ENCODE measurements at regions not wholly inside any gene's neighbourhood (a gene's known extent, or its start where the extent isn't known, plus 50 kb on each side); places are given as distances from the start of the nearest gene placed in this dataset.

GRCh38 chr9:13627071-13627470 is 347.6 kb upstream of the MPDZ start:
- no peak overlapping the region for H2AFZ ChIP-seq (ENCODE audit: low read length)
- TF ChIP-seq EZH2 (IDR thresholded peaks at IDR 0.05; ENCODE audit: low read length, missing control alignments) = no peak
- H3K36me3 ChIP-seq (ENCODE audit: control insufficient read depth, insufficient read depth, low read length) = no peaks in the 10 kb centered on the region
- no peak for DNase-seq (ENCODE audit: low read depth in 2 of 2)
- no peaks in the 10 kb centered on the region for H3K79me2 ChIP-seq (ENCODE audit: control insufficient read depth, insufficient read depth, low read length)
- H3K4me2 ChIP-seq (ENCODE audit: extremely low read depth, insufficient read depth, low read length) = no peak overlapping the region
- H3K4me1 ChIP-seq (ENCODE audit: control insufficient read depth, extremely low read depth, insufficient read depth, low read length) = no peaks in the 10 kb centered on the region
- H4K20me1 ChIP-seq (ENCODE audit: control insufficient read depth, extremely low read depth, insufficient read depth, low read length) = no peaks in the 10 kb centered on the region
- H3K9me3 ChIP-seq (ENCODE audit: control insufficient read depth, insufficient read depth, low read depth, low read length) = no peaks in the 10 kb centered on the region
- H3K4me3 ChIP-seq (replicated peaks in 1 of 4; ENCODE audit: control extremely low read depth in 1 of 4, insufficient read depth in 1 of 4, low read depth in 3 of 4, low read length in 4 of 4) = no peak overlapping the region
- H3K27me3 ChIP-seq (ENCODE audit: control insufficient read depth, insufficient read depth, low read length) = no peaks in the 10 kb centered on the region
- H3K27ac ChIP-seq (ENCODE audit: insufficient read depth, low read length) = no peak overlapping the region
- no peak overlapping the region for H3K9ac ChIP-seq (ENCODE audit: insufficient read depth, low read length)

- Histone ChIP-seq H3K4me2 (ENCODE audit: extremely low read depth, insufficient read depth, low read length) (no peak overlapping the region), H3K4me3 (replicated peaks in 1 of 4; ENCODE audit: control extremely low read depth in 1 of 4, insufficient read depth in 1 of 4, low read depth in 3 of 4, low read length in 4 of 4) (no peak overlapping the region), H3K9ac (ENCODE audit: insufficient read depth, low read length) (no peak overlapping the region), H3K27me3 (ENCODE audit: control insufficient read depth, insufficient read depth, low read length) (no peaks in the 10 kb centered on the region), H3K79me2 (ENCODE audit: control insufficient read depth, insufficient read depth, low read length) (no peaks in the 10 kb centered on the region), H4K20me1 (ENCODE audit: control insufficient read depth, extremely low read depth, insufficient read depth, low read length) (no peaks in the 10 kb centered on the region), H3K4me1 (ENCODE audit: control insufficient read depth, extremely low read depth, insufficient read depth, low read length) (no peaks in the 10 kb centered on the region), H3K36me3 (ENCODE audit: control insufficient read depth, insufficient read depth, low read length) (no peaks in the 10 kb centered on the region), H3K9me3 (ENCODE audit: control insufficient read depth, insufficient read depth, low read depth, low read length) (no peaks in the 10 kb centered on the region), H2AFZ (ENCODE audit: low read length) (no peak overlapping the region), H3K27ac (ENCODE audit: insufficient read depth, low read length) (no peak overlapping the region)
- TF ChIP-seq EZH2 (IDR thresholded peaks at IDR 0.05; ENCODE audit: low read length, missing control alignments) (no peak), CTCF (conservative IDR thresholded peaks at IDR 0.05 in 1 of 2, IDR thresholded peaks at IDR 0.05 in 1 of 2; ENCODE audit: low read depth in 1 of 2, low read length in 2 of 2) (no peak)
- no peak for DNase-seq (ENCODE audit: low read depth in 2 of 2)
These were observed 347.1 kb upstream of the MPDZ start for GRCh38 chr9:13626601-13627000.

- Histone ChIP-seq H3K27me3 (ENCODE audit: control insufficient read depth, insufficient read depth, low read length) (no peaks in the 10 kb centered on the region), H3K27ac (ENCODE audit: insufficient read depth, low read length) (no peak overlapping the region), H3K9ac (ENCODE audit: insufficient read depth, low read length) (no peak overlapping the region), H3K4me2 (ENCODE audit: extremely low read depth, insufficient read depth, low read length) (no peak overlapping the region), H3K4me3 (replicated peaks in 1 of 4; ENCODE audit: control extremely low read depth in 1 of 4, insufficient read depth in 1 of 4, low read depth in 3 of 4, low read length in 4 of 4) (no peak overlapping the region), H2AFZ (ENCODE audit: low read length) (no peak overlapping the region), H3K4me1 (ENCODE audit: control insufficient read depth, extremely low read depth, insufficient read depth, low read length) (no peaks in the 10 kb centered on the region), H3K36me3 (ENCODE audit: control insufficient read depth, insufficient read depth, low read length) (no peaks in the 10 kb centered on the region), H4K20me1 (ENCODE audit: control insufficient read depth, extremely low read depth, insufficient read depth, low read length) (no peaks in the 10 kb centered on the region), H3K9me3 (ENCODE audit: control insufficient read depth, insufficient read depth, low read depth, low read length) (no peaks in the 10 kb centered on the region), H3K79me2 (ENCODE audit: control insufficient read depth, insufficient read depth, low read length) (no peaks in the 10 kb centered on the region)
- no peak for DNase-seq (ENCODE audit: low read depth in 2 of 2)
- TF ChIP-seq EZH2 (IDR thresholded peaks at IDR 0.05; ENCODE audit: low read length, missing control alignments) = no peak
These were observed 342.5 kb upstream of the MPDZ start for GRCh38 chr9:13621872-13622564.

GRCh38 chr9:13616491-13617035 is 337.1 kb upstream of the MPDZ start:
- Histone ChIP-seq H3K4me2 (ENCODE audit: extremely low read depth, insufficient read depth, low read length) (no peak overlapping the region), H3K4me3 (replicated peaks in 1 of 4; ENCODE audit: control extremely low read depth in 1 of 4, insufficient read depth in 1 of 4, low read depth in 3 of 4, low read length in 4 of 4) (no peak overlapping the region), H3K9me3 (ENCODE audit: control insufficient read depth, insufficient read depth, low read depth, low read length) (no peaks in the 10 kb centered on the region), H2AFZ (ENCODE audit: low read length) (no peak overlapping the region), H3K27me3 (ENCODE audit: control insufficient read depth, insufficient read depth, low read length) (no peaks in the 10 kb centered on the region), H3K36me3 (ENCODE audit: control insufficient read depth, insufficient read depth, low read length) (no peaks in the 10 kb centered on the region), H3K4me1 (ENCODE audit: control insufficient read depth, extremely low read depth, insufficient read depth, low read length) (no peaks in the 10 kb centered on the region), H4K20me1 (ENCODE audit: control insufficient read depth, extremely low read depth, insufficient read depth, low read length) (no peaks in the 10 kb centered on the region), H3K9ac (ENCODE audit: insufficient read depth, low read length) (no peak overlapping the region), H3K27ac (ENCODE audit: insufficient read depth, low read length) (no peak overlapping the region), H3K79me2 (ENCODE audit: control insufficient read depth, insufficient read depth, low read length) (no peaks in the 10 kb centered on the region)
- no peak for DNase-seq (ENCODE audit: low read depth in 2 of 2)
- TF ChIP-seq CTCF (conservative IDR thresholded peaks at IDR 0.05 in 1 of 2, IDR thresholded peaks at IDR 0.05 in 1 of 2; ENCODE audit: low read depth in 1 of 2, low read length in 2 of 2) = no peak
- no peak for TF ChIP-seq EZH2 (IDR thresholded peaks at IDR 0.05; ENCODE audit: low read length, missing control alignments)
